Hematopoietic multipotent progenitor cell (in vitro differentiated cells): ENCODE measurements at regions not wholly inside any gene's neighbourhood (a gene's known extent, or its start where the extent isn't known, plus 50 kb on each side); places are given as distances from the start of the nearest gene placed in this dataset.
"Not testable (repeated sequence)": the region's sequence is repeated elsewhere in the genome, so short reads cannot be mapped to it uniquely, and the experiment has no call there.

Experiments
- DNase-seq, 3 donors: peaks; one replicate each; pipeline ENCODE4 v3.0.0-alpha.2; 2011 to 2015; ENCODE audit warnings: low read depth in 2 of 3, low spot score in 2 of 3

- DNase-seq: no peak
These were observed 897.7 kb downstream of the KCNA4 start for GRCh38 chr11:29119116-29119515.

- no peak for DNase-seq
These were observed 915.9 kb downstream of the KCNA4 start for GRCh38 chr11:29100967-29101366.

GRCh38 chr11:29095821-29096220, 921.0 kb downstream of the KCNA4 start:
- no peak for DNase-seq

- DNase-seq: no peak
These were observed 923.3 kb downstream of the KCNA4 start for GRCh38 chr11:29093416-29094120.

- no peak for DNase-seq
These were observed 929.5 kb downstream of the KCNA4 start for GRCh38 chr11:29087200-29087812.

- DNase-seq: no peak
These were observed 941.1 kb downstream of the KCNA4 start for GRCh38 chr11:29075726-29076125.

- DNase-seq: no peak
These were observed 953.0 kb downstream of the KCNA4 start for GRCh38 chr11:29063630-29064361.

GRCh38 chr11:29061452-29061851, 953.3 kb downstream of the METTL15 start:
- DNase-seq: no peak

GRCh38 chr11:29056487-29056886, 948.3 kb downstream of the METTL15 start:
- not testable (repeated sequence) for DNase-seq

- no peak for DNase-seq
These were observed 943.7 kb downstream of the METTL15 start for GRCh38 chr11:29051935-29052334.

- not testable (repeated sequence) for DNase-seq
These were observed 942.8 kb downstream of the METTL15 start for GRCh38 chr11:29050962-29051361.

GRCh38 chr11:29040489-29040888, 932.3 kb downstream of the METTL15 start:
- DNase-seq: no peak

GRCh38 chr11:29032384-29033149, 924.4 kb downstream of the METTL15 start:
- no peak for DNase-seq

- no peak for DNase-seq
These were observed 921.3 kb downstream of the METTL15 start for GRCh38 chr11:29029452-29029851.

GRCh38 chr11:29027436-29027835, 919.2 kb downstream of the METTL15 start:
- no peak for DNase-seq

- no peak for DNase-seq
These were observed 918.1 kb downstream of the METTL15 start for GRCh38 chr11:29026286-29026685.

GRCh38 chr11:29025001-29025400, 916.8 kb downstream of the METTL15 start:
- DNase-seq: no peak

GRCh38 chr11:29024386-29024785, 916.2 kb downstream of the METTL15 start:
- no peak for DNase-seq

GRCh38 chr11:29023761-29024160, 915.6 kb downstream of the METTL15 start:
- no peak for DNase-seq

- DNase-seq: no peak
These were observed 914.5 kb downstream of the METTL15 start for GRCh38 chr11:29022676-29023075.
